GM12878 (cell line): ENCODE measurements at regions not wholly inside any gene's neighbourhood (a gene's known extent, or its start where the extent isn't known, plus 50 kb on each side); places are given as distances from the start of the nearest gene placed in this dataset.

Experiments
- EGR1 ChIP-seq, 2 experiments: IDR thresholded peaks; 1 replicate in 1 of 2; 2 replicates in 1 of 2; pipeline ENCODE4 v1.6.1; 2011 to 2012; ENCODE audit warnings: low read depth in 2 of 2, low read length in 2 of 2, borderline replicate concordance in 1 of 2, mild to moderate bottlenecking in 1 of 2, moderate library complexity in 1 of 2
- JUNB ChIP-seq: IDR thresholded peaks from 2 replicates; pipeline ENCODE4 v1.6.1; 2016; ENCODE audit warnings: antibody characterized with exemption, mild to moderate bottlenecking
- MTA2 ChIP-seq: fragments of 450-650 bp; IDR thresholded peaks from 2 replicates; pipeline ENCODE4 v1.6.1; 2016; ENCODE audit warnings: low read depth, mild to moderate bottlenecking, moderate library complexity
- NRF1 ChIP-seq: conservative IDR thresholded peaks from 2 replicates; pipeline ENCODE4 v1.6.1; 2011; ENCODE audit warnings: mild to moderate bottlenecking, low read depth, low read length, improper control_type of control experiment
- POLR2A ChIP-seq: IDR thresholded peaks from 2 replicates; pipeline ENCODE4 v1.6.1; 2011; ENCODE audit warnings: low read depth, mild to moderate bottlenecking, low read length
- RB1 ChIP-seq: fragments of 450-650 bp; formaldehyde crosslinking; IDR thresholded peaks from 2 replicates; pipeline ENCODE4 v1.6.1; 2017; ENCODE audit warnings: mild to moderate bottlenecking, borderline replicate concordance
- YY1 ChIP-seq: IDR thresholded peaks from 2 replicates; pipeline ENCODE4 v1.6.1; 2011; ENCODE audit warnings: low read depth, mild to moderate bottlenecking, low read length

DNA sequence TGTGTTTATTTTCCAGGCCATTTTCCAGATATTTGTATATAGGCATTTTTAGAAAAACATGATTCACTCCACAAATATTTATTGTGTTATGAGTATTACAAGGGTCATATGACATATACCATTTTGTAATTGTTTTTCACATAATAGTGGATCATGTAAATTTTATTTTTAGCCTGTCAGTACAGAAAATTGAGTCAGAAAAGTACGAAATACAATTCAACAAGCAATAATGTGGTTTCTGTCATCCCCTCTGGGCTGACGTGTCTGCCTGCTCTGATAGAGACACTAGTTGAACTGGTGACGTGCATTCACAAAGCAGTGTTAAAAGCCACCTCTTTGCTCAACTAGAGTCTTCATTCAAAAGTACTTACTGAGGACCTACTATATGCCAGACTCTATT, 97.9 kb upstream of the STEAP1B start:
- TF ChIP-seq POLR2A (no peak), NRF1 (no peak), MTA2 (no peak), YY1 (no peak), EGR1 (IDR thresholded peaks at IDR 0.05; ENCODE audit: borderline replicate concordance in 1 of 2, low read depth in 2 of 2, low read length in 2 of 2) (no peak), RB1 (no peak), JUNB (no peak)
